ENCODE measurements at regions not wholly inside any gene's neighbourhood (a gene's known extent, or its start where the extent isn't known, plus 50 kb on each side); places are given as distances from the start of the nearest gene placed in this dataset.
"Not testable (repeated sequence)": the region's sequence is repeated elsewhere in the genome, so short reads cannot be mapped to it uniquely, and the experiment has no call there.

- not testable (repeated sequence) for TF ChIP-seq POLR2AphosphoS5 (IDR thresholded peaks at IDR 0.05; ENCODE audit: borderline replicate concordance, low read depth, low read length); FOXP2 (optimal IDR thresholded peaks at IDR 0.05; ENCODE audit: control extremely low read depth, extremely low read length, insufficient read depth)
Observed at GRCh38 chr11:67877316-67877715, 126.6 kb downstream of the UNC93B1 start.
